Esophagus (tissue), 2 donors: ENCODE measurements at regions not wholly inside any gene's neighbourhood (a gene's known extent, or its start where the extent isn't known, plus 50 kb on each side); places are given as distances from the start of the nearest gene placed in this dataset.

Source experiments
- H3K27ac ChIP-seq, 2 donors: one replicate each; pipeline ENCODE4 v1.5.1; 2013; ENCODE audit warnings: low read depth in 2 of 2, mild to moderate bottlenecking in 2 of 2, inconsistent platforms in 1 of 2, low read length in 1 of 2, moderate library complexity in 1 of 2
- H3K27me3 ChIP-seq, 2 donors: one replicate each; pipeline ENCODE4 v1.6.1; 2013; ENCODE audit warnings: low read length in 2 of 2, control low read depth in 1 of 2, mild to moderate bottlenecking in 1 of 2; ENCODE audit not compliant: insufficient read depth in 2 of 2, control insufficient read depth in 1 of 2
- H3K36me3 ChIP-seq, 2 donors: one replicate each; pipeline ENCODE4 v1.6.1; 2013; ENCODE audit warnings: low read length in 1 of 2; ENCODE audit not compliant: control insufficient read depth in 2 of 2, insufficient read depth in 2 of 2
- H3K4me1 ChIP-seq, 2 donors: one replicate each; pipeline ENCODE4 v1.6.1; 2013; ENCODE audit warnings: low read length in 1 of 2; ENCODE audit not compliant: control insufficient read depth in 2 of 2, insufficient read depth in 2 of 2
- H3K4me3 ChIP-seq, 2 donors: one replicate each; pipeline ENCODE4 v1.5.1; 2013; ENCODE audit warnings: low read length in 2 of 2, mild to moderate bottlenecking in 2 of 2, low read depth in 1 of 2, moderate library complexity in 1 of 2
- H3K9me3 ChIP-seq, 2 donors: one replicate each; pipeline ENCODE4 v1.6.1; 2013; ENCODE audit warnings: mild to moderate bottlenecking in 2 of 2, low read depth in 1 of 2, low read length in 1 of 2, moderate library complexity in 1 of 2; ENCODE audit not compliant: control insufficient read depth in 2 of 2, insufficient read depth in 1 of 2
- WGBS, 2 donors: extraction: QIAGEN DNeasy Blood & Tissue Kit; methylation state at CpG; one replicate each; pipeline ENCODE4 v1.1.7; 2013; 5-methylcytosine and 5-hydroxymethylcytosine counted together
- donor health status: healthy with polysubstance abuse.
- donor health status: Bipolar disorder and iron deficiency.

DNA sequence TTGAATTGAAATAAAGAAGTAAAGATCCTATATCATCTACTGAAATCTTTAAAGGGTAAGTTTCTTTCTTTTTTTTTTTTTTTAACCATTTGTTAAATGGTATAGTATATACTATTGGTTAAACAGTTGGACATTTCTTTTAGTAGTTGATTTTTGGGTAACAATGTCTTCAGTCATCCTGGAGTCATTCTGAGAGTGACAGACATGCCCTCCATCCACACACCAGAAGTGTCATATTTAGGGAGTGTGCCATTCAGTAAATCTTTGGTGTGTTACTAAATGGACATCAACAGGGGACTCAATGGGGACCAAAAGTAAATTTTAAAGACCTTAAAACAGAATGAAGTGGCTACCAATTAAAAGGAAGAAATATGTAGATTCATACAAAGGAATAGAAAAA lies 50.8 kb upstream of the SLC39A10 start:
- H3K9me3 ChIP-seq: no peaks in the 10 kb centered on the region
- no peak overlapping the region for H3K4me3 ChIP-seq
- no peaks in the 10 kb centered on the region for H3K27me3 ChIP-seq
- no peaks in the 10 kb centered on the region for H3K4me1 ChIP-seq
- no peak overlapping the region for H3K27ac ChIP-seq
- no peaks in the 10 kb centered on the region for H3K36me3 ChIP-seq

- Histone ChIP-seq H3K36me3 (no peaks in the 10 kb centered on the region), H3K9me3 (no peaks in the 10 kb centered on the region), H3K4me3 (no peak overlapping the region), H3K4me1 (no peaks in the 10 kb centered on the region), H3K27me3 (no peaks in the 10 kb centered on the region), H3K27ac (no peak overlapping the region)
- WGBS, 2 donors: 85 to 90% methylated on average over 5 of the region's 5 CpGs
These were observed 52.3 kb upstream of the SLC39A10 start for GRCh38 chr2:195604706-195605105.

DNA sequence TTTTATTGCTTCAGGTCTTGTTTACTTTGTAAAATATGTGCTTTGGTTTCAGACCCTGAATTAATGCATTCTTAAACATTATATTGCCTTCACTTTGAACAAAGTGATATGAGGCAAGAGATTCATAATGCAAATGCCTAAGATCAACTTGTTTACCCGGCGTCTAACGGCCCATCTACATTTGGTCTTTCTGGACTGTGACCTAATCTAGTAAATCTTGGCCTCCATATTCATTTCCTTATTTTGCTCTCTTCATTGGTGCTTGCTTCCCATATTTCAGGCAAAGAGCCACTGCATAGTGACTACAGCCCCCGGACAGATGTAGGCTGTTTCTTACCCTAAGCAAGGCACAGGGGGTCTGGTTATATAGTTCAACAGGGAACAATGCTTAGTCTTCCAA lies 53.0 kb upstream of the SLC39A10 start:
- no peaks in the 10 kb centered on the region for H3K36me3 ChIP-seq
- 82 to 88% methylated on average over 4 of the region's 4 CpGs for WGBS, 2 donors
- H3K4me3 ChIP-seq: no peak overlapping the region
- no peaks in the 10 kb centered on the region for H3K9me3 ChIP-seq
- H3K4me1 ChIP-seq: no peaks in the 10 kb centered on the region
- no peaks in the 10 kb centered on the region for H3K27me3 ChIP-seq
- no peak overlapping the region for H3K27ac ChIP-seq

- Histone ChIP-seq H3K27ac (no peak overlapping the region), H3K9me3 (no peaks in the 10 kb centered on the region), H3K36me3 (no peaks in the 10 kb centered on the region), H3K27me3 (no peaks in the 10 kb centered on the region), H3K4me3 (no peak overlapping the region), H3K4me1 (no peaks in the 10 kb centered on the region)
- WGBS, 2 donors: 85 to 88% methylated on average over 4 of the region's 4 CpGs
These were observed 53.6 kb upstream of the SLC39A10 start for GRCh38 chr2:195603408-195603807.

GRCh38 chr2:195602687-195603086 lies 54.3 kb upstream of the SLC39A10 start:
- Histone ChIP-seq H3K27me3 (no peaks in the 10 kb centered on the region), H3K4me3 (no peak overlapping the region), H3K9me3 (no peaks in the 10 kb centered on the region), H3K4me1 (no peaks in the 10 kb centered on the region), H3K36me3 (no peaks in the 10 kb centered on the region), H3K27ac (no peak overlapping the region)
- WGBS, 2 donors: 79 to 81% methylated on average over 7 of the region's 7 CpGs

DNA sequence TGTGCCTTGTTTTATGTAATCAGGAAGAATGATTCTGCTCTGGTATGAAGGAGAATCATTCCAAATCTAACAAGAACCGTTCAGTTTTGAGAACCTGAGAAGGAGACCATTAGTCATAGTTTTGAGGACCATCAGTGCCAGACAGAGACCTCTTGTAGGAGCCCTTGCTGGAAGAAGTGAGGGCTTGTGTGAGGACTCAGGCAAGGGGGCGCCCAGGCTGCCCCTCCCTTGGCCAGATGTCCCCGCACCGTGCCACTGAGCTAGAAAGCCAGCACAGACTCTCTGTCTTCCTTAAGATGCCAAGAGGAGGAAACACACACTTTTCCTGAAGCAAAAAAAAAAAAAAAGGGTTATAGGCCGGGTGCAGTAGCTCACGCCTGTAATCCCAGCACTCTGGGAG lies 55.7 kb upstream of the SLC39A10 start:
- Histone ChIP-seq H3K27me3 (no peaks in the 10 kb centered on the region), H3K36me3 (no peaks in the 10 kb centered on the region), H3K27ac (no peak overlapping the region), H3K4me1 (no peaks in the 10 kb centered on the region), H3K4me3 (no peak overlapping the region), H3K9me3 (no peaks in the 10 kb centered on the region)
- WGBS, 2 donors: 55 to 66% methylated on average over 5 to 6 of the region's 6 CpGs

GRCh38 chr2:195600778-195601177 lies 56.2 kb upstream of the SLC39A10 start:
- Histone ChIP-seq H3K4me1 (no peaks in the 10 kb centered on the region), H3K9me3 (no peaks in the 10 kb centered on the region), H3K4me3 (no peak overlapping the region), H3K27ac (no peak overlapping the region), H3K36me3 (no peaks in the 10 kb centered on the region), H3K27me3 (no peaks in the 10 kb centered on the region)

GRCh38 chr2:195596840-195597239 lies 60.2 kb upstream of the SLC39A10 start:
- H3K27me3 ChIP-seq: no peaks in the 10 kb centered on the region
- H3K4me3 ChIP-seq: no peak overlapping the region
- no peaks in the 10 kb centered on the region for H3K9me3 ChIP-seq
- H3K27ac ChIP-seq: no peak overlapping the region
- WGBS, 2 donors: 93 to 95% methylated on average over 3 of the region's 3 CpGs
- H3K4me1 ChIP-seq: no peaks in the 10 kb centered on the region
- no peaks in the 10 kb centered on the region for H3K36me3 ChIP-seq

DNA sequence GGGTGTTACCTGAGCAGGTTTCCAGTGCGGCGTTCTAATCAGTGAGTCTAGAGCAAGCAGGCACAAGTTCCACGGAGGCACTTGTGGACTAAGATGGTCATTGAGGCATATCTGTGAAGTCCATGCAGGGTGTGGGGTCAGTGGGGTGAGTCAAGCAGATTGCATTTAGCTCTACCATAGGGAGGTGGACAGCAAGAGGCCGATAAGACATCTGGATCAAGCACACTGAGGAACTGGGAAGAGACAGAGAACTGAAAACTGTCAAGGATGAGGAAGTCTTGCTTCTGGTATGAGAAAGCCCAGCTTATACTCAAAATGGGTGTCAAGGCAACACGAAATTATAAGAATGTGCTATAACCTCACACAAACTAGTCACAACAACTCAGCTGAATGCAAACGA lies 61.2 kb upstream of the SLC39A10 start:
- 88 to 91% methylated on average over 6 of the region's 6 CpGs for WGBS, 2 donors
- Histone ChIP-seq H3K4me1 (no peaks in the 10 kb centered on the region), H3K36me3 (no peaks in the 10 kb centered on the region), H3K27ac (no peak overlapping the region), H3K27me3 (no peaks in the 10 kb centered on the region), H3K4me3 (no peak overlapping the region), H3K9me3 (no peaks in the 10 kb centered on the region)

- Histone ChIP-seq H3K27ac (no peak overlapping the region), H3K4me1 (no peaks in the 10 kb centered on the region), H3K36me3 (no peaks in the 10 kb centered on the region), H3K9me3 (no peaks in the 10 kb centered on the region), H3K4me3 (no peak overlapping the region), H3K27me3 (no peaks in the 10 kb centered on the region)
- 83 to 85% methylated on average over 4 of the region's 4 CpGs for WGBS, 2 donors
These were observed 61.9 kb upstream of the SLC39A10 start for GRCh38 chr2:195594919-195595694.
